Lower leg skin (tissue), 3 donors: ENCODE measurements at regions not wholly inside any gene's neighbourhood (a gene's known extent, or its start where the extent isn't known, plus 50 kb on each side); places are given as distances from the start of the nearest gene placed in this dataset.

Source experiments
- POLR2A ChIP-seq, 2 donors: fragments of 450-650 bp; IDR thresholded peaks; one replicate each; pipeline ENCODE4 v1.6.1; 2016 to 2017; ENCODE audit warnings: antibody characterized with exemption in 2 of 2, mild to moderate bottlenecking in 1 of 2, moderate library complexity in 1 of 2
- TF ChIP-seq, protein P1 (sequence below), 3 donors: fragments of 450-650 bp; IDR thresholded peaks; one replicate each; pipeline ENCODE4 v1.5.1; 2016; ENCODE audit warnings: antibody characterized with exemption in 3 of 3, mild to moderate bottlenecking in 3 of 3, moderate library complexity in 2 of 3

- TF ChIP-seq, protein P1, sequence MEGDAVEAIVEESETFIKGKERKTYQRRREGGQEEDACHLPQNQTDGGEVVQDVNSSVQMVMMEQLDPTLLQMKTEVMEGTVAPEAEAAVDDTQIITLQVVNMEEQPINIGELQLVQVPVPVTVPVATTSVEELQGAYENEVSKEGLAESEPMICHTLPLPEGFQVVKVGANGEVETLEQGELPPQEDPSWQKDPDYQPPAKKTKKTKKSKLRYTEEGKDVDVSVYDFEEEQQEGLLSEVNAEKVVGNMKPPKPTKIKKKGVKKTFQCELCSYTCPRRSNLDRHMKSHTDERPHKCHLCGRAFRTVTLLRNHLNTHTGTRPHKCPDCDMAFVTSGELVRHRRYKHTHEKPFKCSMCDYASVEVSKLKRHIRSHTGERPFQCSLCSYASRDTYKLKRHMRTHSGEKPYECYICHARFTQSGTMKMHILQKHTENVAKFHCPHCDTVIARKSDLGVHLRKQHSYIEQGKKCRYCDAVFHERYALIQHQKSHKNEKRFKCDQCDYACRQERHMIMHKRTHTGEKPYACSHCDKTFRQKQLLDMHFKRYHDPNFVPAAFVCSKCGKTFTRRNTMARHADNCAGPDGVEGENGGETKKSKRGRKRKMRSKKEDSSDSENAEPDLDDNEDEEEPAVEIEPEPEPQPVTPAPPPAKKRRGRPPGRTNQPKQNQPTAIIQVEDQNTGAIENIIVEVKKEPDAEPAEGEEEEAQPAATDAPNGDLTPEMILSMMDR (IDR thresholded peaks at IDR 0.05), result no peak
- TF ChIP-seq POLR2A (IDR thresholded peaks at IDR 0.05), result no peak
Measured at GRCh38 chr9:75692309-75692708, 198.2 kb upstream of the PCSK5 start.
